Activated CD8-positive, alpha-beta memory T cell treated with anti-CD3 and anti-CD28 coated beads, Interleukin-2, amount 50 U/mL, for 48 hours (primary cell): ENCODE measurements at regions not wholly inside any gene's neighbourhood (a gene's known extent, or its start where the extent isn't known, plus 50 kb on each side); places are given as distances from the start of the nearest gene placed in this dataset.

Experiments used
- DNase-seq: peaks from one replicate; pipeline ENCODE4 v3.0.0-alpha.2; 2020

- peak; percentile 76 for DNase-seq
Measured at GRCh38 chrX:39577985-39578869, 519.5 kb downstream of the BCOR start.

GRCh38 chrX:39580043-39580442 lies 517.7 kb downstream of the BCOR start:
- DNase-seq = no peak

GRCh38 chrX:39581411-39581810 lies 516.3 kb downstream of the BCOR start:
- no peak for DNase-seq

- DNase-seq = no peak
Measured at GRCh38 chrX:39582091-39582490, 515.7 kb downstream of the BCOR start.

GRCh38 chrX:39582976-39583375 lies 514.8 kb downstream of the BCOR start:
- DNase-seq = no peak

- DNase-seq = no peak
Measured at GRCh38 chrX:39585808-39586207, 511.9 kb downstream of the BCOR start.

- DNase-seq = no peak
Measured at GRCh38 chrX:39586359-39586758, 511.4 kb downstream of the BCOR start.

- no peak for DNase-seq
Measured at GRCh38 chrX:39591099-39591498, 506.7 kb downstream of the BCOR start.

- DNase-seq = no peak
Measured at GRCh38 chrX:39592776-39593175, 505.0 kb downstream of the BCOR start.

GRCh38 chrX:39595977-39596376 lies 501.8 kb downstream of the BCOR start:
- no peak for DNase-seq

- no peak for DNase-seq
Measured at GRCh38 chrX:39596437-39596836, 501.3 kb downstream of the BCOR start.

- no peak for DNase-seq
Measured at GRCh38 chrX:39599339-39599738, 498.4 kb downstream of the BCOR start.

GRCh38 chrX:39600222-39600621 lies 497.5 kb downstream of the BCOR start:
- no peak for DNase-seq

GRCh38 chrX:39601231-39602177 lies 496.3 kb downstream of the BCOR start:
- no peak for DNase-seq

GRCh38 chrX:39602195-39602594 lies 495.6 kb downstream of the BCOR start:
- no peak for DNase-seq

- no peak for DNase-seq
Measured at GRCh38 chrX:39603230-39603629, 494.5 kb downstream of the BCOR start.

- no peak for DNase-seq
Measured at GRCh38 chrX:39605183-39605582, 492.6 kb downstream of the BCOR start.

GRCh38 chrX:39605866-39606265 lies 491.9 kb downstream of the BCOR start:
- DNase-seq = no peak

- no peak for DNase-seq
Measured at GRCh38 chrX:39609941-39610340, 487.8 kb downstream of the BCOR start.

- no peak for DNase-seq
Measured at GRCh38 chrX:39611468-39611867, 486.3 kb downstream of the BCOR start.

- peak; percentile 53 for DNase-seq
Measured at GRCh38 chrX:39613482-39613995, 484.2 kb downstream of the BCOR start.

- DNase-seq = peak; percentile 62
Measured at GRCh38 chrX:39613997-39614679, 483.6 kb downstream of the BCOR start.

- no peak for DNase-seq
Measured at GRCh38 chrX:39614680-39614998, 483.1 kb downstream of the BCOR start.
